ENCODE measurements at regions not wholly inside any gene's neighbourhood (a gene's known extent, or its start where the extent isn't known, plus 50 kb on each side); places are given as distances from the start of the nearest gene placed in this dataset.

GRCh38 chr11:98194611-98195010, 826.1 kb upstream of the CNTN5 start:
- dilution Hi-C loops (cut with MboI; ENCODE audit: extremely low pct_ligation_motif_present, low sequenced_read_pairs): no loop called here
- H3K9ac ChIP-seq (ENCODE audit: control insufficient read depth, extremely low read depth, insufficient read depth, low read length): no peak overlapping the region
- H3K9me3 ChIP-seq (ENCODE audit: control insufficient read depth, low read depth, low read length): no peaks in the 10 kb centered on the region
- H3K27ac ChIP-seq (ENCODE audit: control insufficient read depth, insufficient read depth, low read length): no peak overlapping the region
- no peak for FAIRE-seq
- no peaks in the 10 kb centered on the region for H3K36me3 ChIP-seq (ENCODE audit: control insufficient read depth in 2 of 2, extremely low read depth in 1 of 2, insufficient read depth in 2 of 2, low read length in 2 of 2)
- TF ChIP-seq EZH2 (IDR thresholded peaks at IDR 0.05; ENCODE audit: low read length): no peak
- TF ChIP-seq CTCF (optimal IDR thresholded peaks at IDR 0.05 in 1 of 3, IDR thresholded peaks at IDR 0.05 in 1 of 3, conservative IDR thresholded peaks at IDR 0.05 in 1 of 3; ENCODE audit: extremely low read depth in 1 of 3, insufficient read depth in 2 of 3, low read length in 3 of 3): no peak
- no peak overlapping the region for H3K4me2 ChIP-seq (ENCODE audit: control insufficient read depth, extremely low read depth, insufficient read depth, low read depth, low read length)
- H3K4me3 ChIP-seq (ENCODE audit: control insufficient read depth in 2 of 3, extremely low read depth in 1 of 3, insufficient read depth in 2 of 3, low read depth in 1 of 3, low read length in 3 of 3): no peak overlapping the region
- no peaks in the 10 kb centered on the region for H4K20me1 ChIP-seq (ENCODE audit: control insufficient read depth, extremely low read depth, insufficient read depth, low read length)
- no peaks in the 10 kb centered on the region for H3K9me1 ChIP-seq (ENCODE audit: control insufficient read depth, extremely low read depth, insufficient read depth, low read length)
- no peaks in the 10 kb centered on the region for H3K27me3 ChIP-seq (ENCODE audit: control insufficient read depth, extremely low read depth, insufficient read depth, low read length)
- no peak for DNase-seq (ENCODE audit: low read depth, low spot score)
- H3K4me1 ChIP-seq (ENCODE audit: control insufficient read depth, extremely low read depth, insufficient read depth, low read length): no peaks in the 10 kb centered on the region
- H2AFZ ChIP-seq (ENCODE audit: control insufficient read depth, low read length): no peak overlapping the region
- H3K79me2 ChIP-seq (ENCODE audit: control insufficient read depth, insufficient read depth, low read length): no peaks in the 10 kb centered on the region

DNA sequence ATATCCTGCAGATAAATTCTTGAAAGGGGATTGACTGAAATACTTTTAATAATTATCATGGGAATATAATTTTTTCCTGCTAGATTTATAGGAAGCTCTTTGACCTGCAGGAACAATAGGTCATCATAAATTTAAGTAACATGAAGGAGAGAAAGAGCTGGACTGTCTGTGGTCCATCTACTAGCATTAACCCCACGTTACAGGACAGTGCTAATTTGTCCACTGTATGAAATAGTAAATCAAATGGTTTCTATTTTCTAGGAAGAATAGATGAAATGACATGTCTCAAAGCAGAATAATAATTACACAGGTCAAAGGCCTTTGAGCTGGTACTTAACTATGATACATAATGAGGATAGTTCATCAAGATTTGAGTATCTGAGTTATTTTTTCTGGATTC, 825.4 kb upstream of the CNTN5 start:
- Histone ChIP-seq H3K27ac (ENCODE audit: control insufficient read depth, insufficient read depth, low read length) (no peak overlapping the region), H3K4me1 (ENCODE audit: control insufficient read depth, extremely low read depth, insufficient read depth, low read length) (no peaks in the 10 kb centered on the region), H3K9me1 (ENCODE audit: control insufficient read depth, extremely low read depth, insufficient read depth, low read length) (no peaks in the 10 kb centered on the region), H3K9ac (ENCODE audit: control insufficient read depth, extremely low read depth, insufficient read depth, low read length) (no peak overlapping the region), H3K36me3 (ENCODE audit: control insufficient read depth in 2 of 2, extremely low read depth in 1 of 2, insufficient read depth in 2 of 2, low read length in 2 of 2) (no peaks in the 10 kb centered on the region), H2AFZ (ENCODE audit: control insufficient read depth, low read length) (no peak overlapping the region), H3K79me2 (ENCODE audit: control insufficient read depth, insufficient read depth, low read length) (no peaks in the 10 kb centered on the region), H4K20me1 (ENCODE audit: control insufficient read depth, extremely low read depth, insufficient read depth, low read length) (no peaks in the 10 kb centered on the region), H3K9me3 (ENCODE audit: control insufficient read depth, low read depth, low read length) (no peaks in the 10 kb centered on the region), H3K4me2 (ENCODE audit: control insufficient read depth, extremely low read depth, insufficient read depth, low read depth, low read length) (no peak overlapping the region), H3K4me3 (ENCODE audit: control insufficient read depth in 2 of 3, extremely low read depth in 1 of 3, insufficient read depth in 2 of 3, low read depth in 1 of 3, low read length in 3 of 3) (no peak overlapping the region), H3K27me3 (ENCODE audit: control insufficient read depth, extremely low read depth, insufficient read depth, low read length) (no peaks in the 10 kb centered on the region)
- TF ChIP-seq EZH2 (IDR thresholded peaks at IDR 0.05; ENCODE audit: low read length) (no peak), CTCF (optimal IDR thresholded peaks at IDR 0.05 in 1 of 3, IDR thresholded peaks at IDR 0.05 in 1 of 3, conservative IDR thresholded peaks at IDR 0.05 in 1 of 3; ENCODE audit: extremely low read depth in 1 of 3, insufficient read depth in 2 of 3, low read length in 3 of 3) (no peak)
- dilution Hi-C loops (cut with MboI; ENCODE audit: extremely low pct_ligation_motif_present, low sequenced_read_pairs): no loop called here
- no peak for FAIRE-seq
- DNase-seq (ENCODE audit: low read depth, low spot score): no peak
